Transverse colon (tissue), 3 donors: ENCODE measurements at regions not wholly inside any gene's neighbourhood (a gene's known extent, or its start where the extent isn't known, plus 50 kb on each side); places are given as distances from the start of the nearest gene placed in this dataset.

Experiments used
- POLR2A ChIP-seq: fragments of 450-650 bp; IDR thresholded peaks from one replicate; pipeline ENCODE4 v1.6.1; 2016; ENCODE audit warnings: antibody characterized with exemption, mild to moderate bottlenecking, moderate library complexity
- POLR2AphosphoS5 ChIP-seq, 3 donors: sonication (generic); formaldehyde crosslinking; IDR thresholded peaks; one replicate each; pipeline ENCODE4 v1.6.1; 2016; ENCODE audit warnings: antibody characterized with exemption in 3 of 3

GRCh38 chr16:35201151-35201550 lies 1741.7 kb downstream of the TP53TG3F start:
- TF ChIP-seq POLR2A, result no peak
- TF ChIP-seq POLR2AphosphoS5 (IDR thresholded peaks at IDR 0.05), result no peak
